NCI-H1417 (cell line): ENCODE measurements at regions not wholly inside any gene's neighbourhood (a gene's known extent, or its start where the extent isn't known, plus 50 kb on each side); places are given as distances from the start of the nearest gene placed in this dataset.

Experiments used
- DNase-seq, 3 experiments: peaks; one replicate each; lab custom pipeline; 2025; lab: John Stamatoyannopoulos, UW

GRCh38 chr1:244196571-244197285, 145.6 kb downstream of the ZBTB18 start:
- DNase-seq = no peak

DNA sequence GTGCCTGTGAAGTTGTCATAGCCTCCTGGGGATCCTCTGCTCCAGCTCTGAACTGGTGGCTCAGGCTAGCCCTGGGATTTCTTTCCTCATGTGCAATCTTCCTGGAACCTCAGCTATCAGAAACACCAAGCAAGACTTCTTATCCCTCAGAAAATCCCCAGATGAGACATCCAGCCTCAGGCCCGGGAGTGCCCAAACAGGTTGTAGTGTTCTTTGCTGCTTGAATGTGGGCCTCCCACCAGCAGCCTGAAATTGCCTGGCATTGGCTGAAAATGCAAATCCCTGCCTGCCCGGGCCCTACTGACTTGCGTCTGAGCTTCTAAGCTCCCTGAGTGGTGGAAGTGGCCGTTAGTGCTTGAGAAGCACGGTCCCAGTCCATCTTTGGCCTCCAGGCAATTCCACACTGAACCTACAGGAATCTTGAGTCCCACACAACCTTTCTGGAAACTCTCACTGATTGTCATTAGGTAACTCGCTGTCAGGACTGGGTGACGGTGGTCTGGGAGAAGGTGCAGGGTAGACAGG, 146.8 kb downstream of the ZBTB18 start:
- no peak for DNase-seq

DNA sequence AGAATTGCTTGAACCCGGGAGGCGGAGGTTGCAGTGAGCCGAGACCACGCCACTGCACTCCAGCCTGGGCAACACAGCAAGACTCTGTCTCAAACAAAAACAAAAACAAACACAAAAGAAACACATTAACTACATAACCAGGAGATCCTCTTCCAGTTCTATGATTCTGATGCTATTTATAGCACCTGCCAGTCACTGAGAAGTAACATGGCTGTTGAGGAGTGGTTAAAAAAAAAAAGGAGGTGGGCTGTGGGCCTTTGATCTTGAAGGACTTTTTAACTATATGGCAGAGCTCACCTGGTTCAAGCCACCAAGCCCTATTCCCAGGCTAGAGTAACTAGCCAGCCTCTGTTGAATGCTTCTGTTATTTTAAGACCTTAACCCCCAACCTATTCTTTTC, 148.8 kb downstream of the ZBTB18 start:
- no peak for DNase-seq

DNA sequence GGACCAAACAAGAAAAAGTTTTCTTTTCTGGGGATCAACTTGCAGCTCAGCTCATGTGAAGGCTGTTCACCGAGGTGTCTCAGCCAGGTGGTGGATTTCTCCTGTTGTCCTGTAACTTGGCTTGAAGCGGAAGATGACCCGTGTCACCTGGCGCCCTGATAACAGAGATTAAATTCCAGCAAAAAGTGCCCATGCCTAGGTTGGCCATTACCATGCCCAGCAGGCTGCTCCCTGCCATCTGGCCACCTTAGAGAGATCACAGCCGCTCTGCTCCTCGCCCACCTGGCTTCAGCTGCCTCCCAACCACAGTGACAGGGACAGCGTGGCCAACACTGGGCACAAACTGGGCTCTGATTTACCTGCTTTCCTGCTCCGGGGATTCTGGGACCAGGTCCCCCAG, 149.5 kb downstream of the ZBTB18 start:
- DNase-seq = no peak

DNA sequence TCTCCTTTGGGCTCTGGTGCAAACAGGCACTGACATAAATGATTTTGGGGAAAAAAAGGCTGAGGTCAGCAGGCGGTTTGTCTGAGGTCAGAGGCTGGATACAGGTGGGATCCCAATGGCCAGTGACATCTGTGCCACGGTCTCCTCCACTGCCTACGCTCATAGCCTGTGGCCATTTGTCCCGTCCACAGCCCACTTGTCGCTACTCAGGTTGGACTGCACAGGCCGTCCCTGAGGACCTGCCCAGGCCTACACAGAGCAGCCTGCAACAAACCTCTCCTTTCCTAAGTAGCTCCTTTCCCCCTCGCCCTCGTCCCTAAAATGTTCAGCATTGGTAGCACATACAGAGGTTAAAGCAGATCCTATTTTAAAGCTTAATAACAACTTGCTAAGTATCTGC, 150.7 kb downstream of the ZBTB18 start:
- DNase-seq = no peak

- no peak for DNase-seq
Observed at GRCh38 chr1:244204004-244204403, 152.9 kb downstream of the ZBTB18 start.

GRCh38 chr1:244205171-244205570, 154.1 kb downstream of the ZBTB18 start:
- DNase-seq = no peak

DNA sequence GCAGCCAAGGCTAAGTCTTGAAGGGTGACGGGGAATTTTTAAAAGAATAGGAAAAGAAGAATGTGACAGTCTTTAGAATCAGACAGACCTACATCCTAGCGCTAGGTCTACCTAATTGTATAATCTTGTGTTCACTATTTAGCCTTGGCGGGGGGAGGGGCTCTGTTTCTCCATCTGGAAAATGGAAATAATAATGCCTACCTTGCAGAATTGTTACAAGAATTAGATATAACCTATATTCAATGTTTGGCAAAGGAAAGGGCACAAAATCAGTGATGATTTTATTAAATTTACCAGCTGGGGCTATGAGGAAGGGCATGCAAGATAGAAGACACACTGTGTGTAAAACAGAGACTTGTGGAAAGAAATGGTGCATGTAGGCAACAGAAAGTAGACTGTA, 154.8 kb downstream of the ZBTB18 start:
- no peak for DNase-seq

DNA sequence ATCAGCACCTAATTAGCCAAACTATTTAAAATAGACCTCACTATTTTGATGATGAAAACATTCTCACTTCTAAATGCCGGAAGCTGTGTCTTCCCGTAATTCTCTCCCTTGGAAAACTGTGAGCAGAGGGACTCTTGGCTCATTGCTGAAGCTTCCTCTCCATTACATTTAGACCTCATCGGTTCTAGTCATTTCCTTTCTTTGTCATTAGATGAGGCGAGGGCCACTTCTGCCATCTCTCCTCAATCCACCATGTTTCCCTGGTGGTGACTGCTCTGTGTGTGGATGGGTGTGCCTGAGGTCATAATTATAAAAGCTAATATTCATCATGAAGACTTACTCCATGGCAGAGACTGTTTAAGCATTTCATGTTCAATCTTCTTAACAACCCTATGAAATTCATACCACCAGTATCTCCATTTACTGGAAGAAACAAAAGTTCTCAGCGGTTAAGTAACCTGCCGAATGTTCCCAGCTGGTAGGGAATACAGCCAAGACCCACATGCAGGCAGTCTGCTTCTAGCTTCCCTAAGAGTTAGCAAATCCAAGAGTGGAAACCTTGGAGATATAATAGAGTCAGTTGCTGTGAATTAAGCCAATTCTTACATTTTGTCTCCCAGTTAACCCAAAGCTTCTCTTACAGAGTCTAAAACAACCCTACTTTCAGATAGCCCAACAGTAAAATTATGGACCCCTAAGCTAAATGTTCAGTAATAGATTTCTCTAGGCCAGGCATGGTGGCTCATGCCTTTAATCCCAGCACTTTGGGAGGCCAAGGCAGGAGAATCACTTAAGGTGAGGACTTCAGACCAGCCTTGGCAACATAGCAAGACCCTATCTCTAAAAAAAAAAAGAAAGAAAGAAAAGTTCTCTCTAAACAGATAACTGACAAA, 156.2 kb downstream of the ZBTB18 start:
- no peak for DNase-seq

- no peak for DNase-seq
Observed at GRCh38 chr1:244207935-244208244, 156.8 kb downstream of the ZBTB18 start.

DNA sequence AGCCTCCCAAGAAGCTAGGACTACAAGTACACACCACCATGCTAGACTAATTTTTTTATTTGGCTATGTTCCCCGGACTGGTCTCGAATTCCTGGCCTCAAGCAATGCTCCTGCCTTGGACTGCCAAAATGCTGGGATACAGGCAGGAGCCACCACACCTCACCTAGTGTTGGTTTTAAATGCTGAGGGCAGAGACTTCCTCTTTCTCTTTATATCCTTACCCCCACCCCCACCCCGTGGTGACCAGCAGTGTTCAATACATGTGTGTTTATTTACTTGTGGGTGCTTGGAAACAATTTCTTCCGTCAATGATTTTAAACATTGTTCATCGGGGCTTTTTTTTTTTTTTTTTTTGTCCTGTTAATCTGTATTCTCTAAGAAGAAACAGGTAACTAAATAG, 158.9 kb downstream of the ZBTB18 start:
- peak in 1 of 3 experiments; percentile 15 for DNase-seq

- DNase-seq = peak in 1 of 3 experiments; percentile 18
Observed at GRCh38 chr1:244210884-244211558, 159.9 kb downstream of the ZBTB18 start.

GRCh38 chr1:244211559-244211944, 160.5 kb downstream of the ZBTB18 start:
- no peak for DNase-seq

- no peak for DNase-seq
Observed at GRCh38 chr1:244212219-244212618, 161.1 kb downstream of the ZBTB18 start.

GRCh38 chr1:244212797-244213475, 161.9 kb downstream of the ZBTB18 start:
- no peak for DNase-seq

DNA sequence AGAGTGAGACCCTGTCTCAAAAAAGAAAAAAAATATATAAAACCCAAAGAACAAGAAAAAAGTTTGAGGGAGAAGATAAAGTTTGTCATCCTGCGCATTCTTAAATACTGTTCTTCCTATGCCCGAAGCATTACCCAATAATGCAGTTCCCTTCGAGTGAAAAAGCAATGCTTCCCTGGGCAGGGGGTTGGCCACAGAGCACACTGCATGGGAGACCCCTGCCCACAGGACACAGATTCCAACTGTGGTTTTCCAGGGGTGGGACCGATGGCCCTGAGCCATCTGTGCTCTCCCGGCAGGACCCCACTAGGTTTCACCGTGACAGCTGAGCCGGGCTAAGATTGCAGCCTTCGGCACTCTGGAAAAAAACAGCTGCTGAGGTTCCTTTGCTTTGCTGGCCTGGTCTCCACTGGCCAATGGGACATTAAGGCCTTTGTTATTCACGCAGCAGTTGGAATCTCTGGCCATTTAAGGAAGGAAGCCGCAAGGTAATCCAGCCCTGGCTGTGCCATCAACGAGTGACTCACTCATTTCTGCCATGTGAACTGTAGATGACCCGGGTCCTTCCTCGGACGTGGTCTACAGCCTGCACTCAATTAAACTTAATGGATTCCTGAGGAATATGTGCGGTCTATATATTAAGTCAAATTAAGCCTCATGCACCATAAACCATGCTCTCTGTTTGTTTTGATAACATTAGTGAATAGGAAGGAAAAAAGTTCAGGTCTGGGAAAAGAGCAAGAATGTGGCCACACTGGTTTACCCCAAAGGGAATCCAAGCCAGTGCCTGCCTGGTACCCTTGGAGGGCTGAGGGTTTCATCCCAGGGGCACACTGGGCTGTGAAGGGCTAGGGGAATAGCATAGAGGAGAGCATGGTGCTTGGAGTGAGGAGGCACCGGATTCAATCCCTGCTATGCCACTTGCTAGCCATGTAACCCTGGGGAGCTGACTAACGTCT, 163.2 kb downstream of the ZBTB18 start:
- DNase-seq = no peak

DNA sequence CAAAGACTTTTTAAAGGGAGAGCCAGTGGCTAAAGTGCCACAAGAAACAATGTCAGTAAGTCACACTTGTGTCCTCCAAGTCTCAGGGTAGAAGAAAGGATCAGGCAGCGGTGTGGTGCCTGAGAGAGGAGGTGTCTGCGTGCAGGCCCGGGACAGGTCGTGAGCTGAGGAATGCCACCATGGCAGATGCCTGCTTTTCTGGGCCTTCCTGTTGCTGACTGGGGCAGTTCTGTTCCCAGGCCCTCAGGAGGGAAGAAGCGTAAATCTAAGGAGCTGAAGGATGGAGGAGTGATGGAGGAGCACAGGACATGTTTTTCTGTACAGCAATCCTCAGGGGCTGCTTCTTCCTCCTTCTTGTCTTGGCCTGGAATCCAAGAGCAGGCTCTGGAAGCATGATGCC, 165.8 kb downstream of the ZBTB18 start:
- no peak for DNase-seq

- no peak for DNase-seq
Observed at GRCh38 chr1:244217711-244218110, 166.6 kb downstream of the ZBTB18 start.

DNA sequence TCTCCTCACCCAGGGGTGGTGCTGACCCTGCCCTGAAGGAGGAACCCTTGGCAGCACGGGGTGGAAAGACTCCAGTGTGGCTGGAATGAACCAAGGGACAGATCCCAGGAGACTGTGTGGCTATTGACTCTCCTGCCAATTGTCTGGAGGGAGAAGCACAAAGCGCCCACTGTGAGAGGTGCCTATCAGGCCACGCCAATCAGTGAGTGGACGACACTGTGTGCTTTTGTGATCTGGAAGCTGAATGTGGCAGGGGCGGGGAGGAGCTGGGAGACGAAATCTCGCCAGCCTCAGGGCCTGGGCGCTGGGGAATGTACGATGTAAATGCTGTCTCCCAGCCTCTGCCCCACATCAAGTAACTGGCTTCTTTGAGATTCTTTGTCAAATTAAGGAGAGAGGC, 167.1 kb downstream of the ZBTB18 start:
- no peak for DNase-seq

DNA sequence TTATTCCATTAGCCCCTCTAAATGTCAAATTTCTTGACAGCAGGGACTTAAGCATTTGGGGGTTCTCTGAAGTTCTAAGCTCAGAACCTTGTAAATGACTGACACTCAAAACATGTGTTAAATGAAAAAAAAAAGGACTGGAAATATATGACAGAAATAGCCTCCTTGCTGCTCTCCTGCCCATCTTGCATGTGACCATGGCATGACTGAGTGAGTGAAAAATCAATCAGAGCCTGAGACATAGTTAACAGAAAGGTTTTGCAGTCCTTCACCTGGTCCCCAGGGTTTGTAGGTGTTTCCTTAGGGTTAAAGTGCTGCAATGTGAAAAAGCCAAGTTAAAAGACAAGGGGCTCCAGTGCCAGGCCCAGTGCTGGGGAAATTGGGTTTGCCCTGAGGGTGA, 168.1 kb downstream of the ZBTB18 start:
- DNase-seq = no peak

GRCh38 chr1:244219802-244220201, 168.7 kb downstream of the ZBTB18 start:
- no peak for DNase-seq
